Activated naive CD4-positive, alpha-beta T cell treated with anti-CD3 and anti-CD28 coated beads, Interleukin-2, amount 10 ng/mL, durations not matched to agents 7 days and 5 days (primary cell): ENCODE measurements at regions not wholly inside any gene's neighbourhood (a gene's known extent, or its start where the extent isn't known, plus 50 kb on each side); places are given as distances from the start of the nearest gene placed in this dataset.

Experiments used
- CTCF ChIA-PET: fragments of 350-600 bp; sonication (Branson Sonifier 250); formaldehyde crosslinking; loops from one replicate; lab custom pipeline; 2021; ENCODE audit warnings: antibody characterized with exemption; lab: Charles Lee
- DNase-seq: peaks from one replicate; pipeline ENCODE4 v3.0.0-alpha.2; 2020
- H3K27ac Mint-ChIP-seq: one replicate; pipeline ENCODE4 v1.8.0; 2021; ENCODE audit warnings: mild to moderate bottlenecking, moderate library complexity, mixed read lengths
- H3K27me3 Mint-ChIP-seq: one replicate; pipeline ENCODE4 v1.8.0; 2021; ENCODE audit warnings: mild to moderate bottlenecking, mixed read lengths
- H3K36me3 Mint-ChIP-seq: one replicate; pipeline ENCODE4 v1.8.0; 2021; ENCODE audit warnings: mixed read lengths
- H3K4me1 Mint-ChIP-seq: one replicate; pipeline ENCODE4 v1.8.0; 2021; ENCODE audit warnings: mixed read lengths
- H3K4me3 Mint-ChIP-seq: one replicate; pipeline ENCODE4 v1.8.0; 2021; ENCODE audit warnings: mild to moderate bottlenecking, moderate library complexity, mixed read lengths
- H3K9me3 Mint-ChIP-seq: one replicate; pipeline ENCODE4 v1.8.0; 2021; ENCODE audit warnings: mixed read lengths

DNA sequence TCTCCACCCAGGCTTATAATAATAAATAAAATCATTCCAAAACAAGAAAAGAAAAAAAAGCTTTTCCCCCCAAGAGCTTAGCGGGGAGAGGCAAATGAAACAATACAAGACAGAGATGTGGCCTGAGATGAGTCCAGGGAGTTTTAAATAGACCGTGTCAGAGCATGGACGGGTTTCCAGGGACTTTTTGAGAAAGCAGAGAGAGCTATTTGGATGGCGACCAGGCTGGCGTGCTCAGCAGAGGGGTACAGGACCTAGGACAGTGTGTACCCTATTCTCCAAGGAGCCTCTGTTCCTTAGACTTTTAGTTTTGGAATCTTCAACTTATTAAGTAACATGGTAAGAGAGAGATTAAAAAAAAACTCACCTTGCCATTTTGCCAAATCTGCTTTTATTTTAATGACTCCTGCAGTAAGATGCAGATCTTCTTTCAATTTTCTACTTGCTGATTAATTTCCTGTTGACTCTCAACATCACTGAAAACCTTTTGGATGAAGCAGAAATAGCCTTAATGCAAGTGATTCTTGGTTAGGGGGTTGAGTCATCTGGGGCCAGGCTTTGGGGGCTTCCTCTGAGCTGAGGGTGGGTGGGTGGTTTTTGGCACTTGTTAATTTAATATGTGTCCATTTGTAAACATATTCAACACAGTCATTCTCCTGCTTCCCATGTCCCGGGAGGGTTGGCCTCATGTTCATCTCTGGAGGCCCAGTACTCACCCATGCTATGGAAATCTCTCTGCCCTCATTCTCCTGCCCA, 49.6 kb upstream of the OSMR start:
- Mint-ChIP-seq H3K36me3 (no peaks in the 10 kb centered on the region), H3K4me1 (no peaks in the 10 kb centered on the region), H3K27me3 (no peaks in the 10 kb centered on the region), H3K27ac (no peak overlapping the region), H3K4me3 (no peak overlapping the region), H3K9me3 (no peaks in the 10 kb centered on the region)
- CTCF ChIA-PET: no interaction called here
- no peak for DNase-seq
